Stimulated activated CD8-positive, alpha-beta memory T cell treated with anti-CD3 and anti-CD28 coated beads, Interleukin-4, amount 100 ng/mL, for 4 hours (primary cell): ENCODE measurements at regions not wholly inside any gene's neighbourhood (a gene's known extent, or its start where the extent isn't known, plus 50 kb on each side); places are given as distances from the start of the nearest gene placed in this dataset.
A peak's percentile ranks its signal among the peaks of the same experiment; 100 is the strongest.

Source experiments
- DNase-seq, 2 donors: peaks; one replicate each; pipeline ENCODE4 v3.0.0-alpha.2; 2020; ENCODE audit warnings: low read depth in 2 of 2, low spot score in 1 of 2

DNA sequence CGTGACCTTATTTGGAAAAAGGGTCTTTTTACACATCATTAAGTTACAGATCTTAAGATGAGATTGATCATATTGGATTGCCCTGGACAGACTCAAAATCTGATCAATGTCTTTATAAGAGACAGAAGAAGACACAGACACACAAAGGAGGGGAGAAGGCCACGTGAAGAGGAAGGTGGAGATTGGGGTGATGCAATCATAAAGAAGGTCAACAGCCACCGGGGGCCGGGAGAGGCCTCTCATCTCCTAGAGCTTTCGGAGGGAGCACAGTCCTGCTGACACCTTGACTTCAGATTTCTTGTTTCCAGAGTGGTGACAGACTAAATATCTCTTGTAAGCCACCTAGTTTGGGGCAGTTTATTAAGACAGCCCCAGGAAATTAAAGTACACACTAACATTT, 204.6 kb upstream of the CSF3R start:
- no peak for DNase-seq

GRCh38 chr1:36675931-36676562, 193.3 kb upstream of the CSF3R start:
- DNase-seq, result no peak

DNA sequence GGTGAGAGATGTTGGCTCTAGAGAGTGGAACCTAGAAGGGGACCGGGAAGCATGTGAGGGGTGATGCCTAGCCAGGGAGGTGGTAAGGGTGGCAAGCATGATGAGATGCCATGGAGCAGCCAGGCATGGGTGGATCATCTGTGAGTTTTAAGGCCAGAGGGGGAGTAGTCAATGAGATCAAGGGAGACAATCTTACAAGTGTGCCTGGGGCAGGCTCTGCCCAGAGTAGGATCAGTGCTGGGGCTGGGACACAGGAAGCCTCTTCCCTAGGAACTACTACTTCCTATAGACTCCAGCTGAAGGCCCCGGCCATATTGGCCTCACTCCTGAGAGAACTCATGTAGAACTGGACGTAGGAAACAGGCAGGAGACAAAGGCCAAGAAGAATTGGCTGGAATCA, 192.4 kb upstream of the CSF3R start:
- no peak for DNase-seq

GRCh38 chr1:36673202-36673601, 190.5 kb upstream of the CSF3R start:
- no peak for DNase-seq

DNA sequence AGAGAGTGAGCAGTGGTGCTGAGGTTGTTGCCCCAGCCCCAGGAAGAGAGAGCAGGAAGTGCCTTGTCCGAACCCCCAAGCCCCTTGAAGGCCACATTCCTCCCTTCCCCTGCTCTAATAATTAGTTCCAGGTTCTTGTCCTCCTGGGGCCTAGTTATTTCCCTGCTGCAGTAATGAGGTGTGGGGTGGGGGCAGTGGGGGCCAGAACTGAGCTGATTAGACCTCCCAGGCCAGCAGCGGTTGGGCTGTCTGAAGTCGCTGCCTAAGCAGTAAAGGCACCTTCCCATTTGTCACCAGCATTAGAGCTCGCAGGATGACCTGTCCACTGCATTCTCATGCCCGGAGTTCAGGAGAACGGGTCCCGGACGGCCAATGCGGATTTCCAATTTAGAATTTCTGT, 186.5 kb upstream of the CSF3R start:
- no peak for DNase-seq

DNA sequence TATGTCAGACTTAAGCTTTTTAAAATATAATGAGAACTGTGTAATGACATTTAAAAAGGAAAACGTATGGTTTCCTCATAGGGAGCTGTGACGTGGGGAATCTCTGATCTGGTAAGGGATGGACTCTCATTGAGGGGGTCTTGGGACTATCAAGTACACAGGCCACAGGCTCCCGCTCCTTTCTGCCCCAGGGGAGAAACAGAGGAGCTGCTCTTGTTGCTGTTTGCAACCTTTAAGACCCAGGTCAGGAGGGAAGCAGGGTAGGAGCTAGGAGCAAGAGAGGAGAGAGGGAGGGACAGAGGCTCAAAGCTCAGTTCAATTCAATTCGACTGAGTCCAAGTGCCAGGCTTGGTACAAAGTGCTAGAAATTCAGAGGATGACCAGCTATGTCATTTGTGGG, 185.1 kb upstream of the CSF3R start:
- DNase-seq, result no peak

- DNase-seq, result no peak
Observed at GRCh38 chr1:36667256-36667655, 184.5 kb upstream of the CSF3R start.

DNA sequence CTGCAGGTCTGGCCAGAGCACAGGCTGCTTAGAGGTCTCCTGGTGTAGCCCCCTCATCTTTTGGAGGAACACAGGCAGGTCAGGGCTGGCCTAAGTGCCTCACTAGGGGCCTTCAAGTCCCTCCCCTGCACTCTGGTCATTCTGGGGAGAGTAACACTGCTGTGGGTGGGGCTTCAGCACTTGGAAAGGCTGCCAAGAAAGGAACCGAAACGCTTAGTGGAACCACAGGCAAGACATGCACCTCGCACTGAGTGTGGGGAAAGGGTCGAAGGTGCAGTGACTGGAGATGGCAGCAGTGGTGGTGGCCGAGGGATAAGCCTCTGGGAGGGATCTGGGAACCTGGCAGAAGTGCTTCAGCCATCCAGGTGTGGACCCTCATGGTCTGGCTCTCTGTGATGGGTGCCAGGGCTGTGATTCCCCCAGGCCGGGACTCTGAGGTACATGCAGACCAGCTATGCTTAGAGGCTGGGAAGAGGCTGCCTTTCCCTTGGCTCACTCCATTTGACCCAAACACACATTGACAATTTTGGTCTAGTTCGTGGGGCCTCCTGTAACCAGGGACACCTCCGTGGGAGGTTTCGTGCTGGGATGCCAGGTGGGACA, 182.9 kb upstream of the CSF3R start:
- DNase-seq, result no peak

DNA sequence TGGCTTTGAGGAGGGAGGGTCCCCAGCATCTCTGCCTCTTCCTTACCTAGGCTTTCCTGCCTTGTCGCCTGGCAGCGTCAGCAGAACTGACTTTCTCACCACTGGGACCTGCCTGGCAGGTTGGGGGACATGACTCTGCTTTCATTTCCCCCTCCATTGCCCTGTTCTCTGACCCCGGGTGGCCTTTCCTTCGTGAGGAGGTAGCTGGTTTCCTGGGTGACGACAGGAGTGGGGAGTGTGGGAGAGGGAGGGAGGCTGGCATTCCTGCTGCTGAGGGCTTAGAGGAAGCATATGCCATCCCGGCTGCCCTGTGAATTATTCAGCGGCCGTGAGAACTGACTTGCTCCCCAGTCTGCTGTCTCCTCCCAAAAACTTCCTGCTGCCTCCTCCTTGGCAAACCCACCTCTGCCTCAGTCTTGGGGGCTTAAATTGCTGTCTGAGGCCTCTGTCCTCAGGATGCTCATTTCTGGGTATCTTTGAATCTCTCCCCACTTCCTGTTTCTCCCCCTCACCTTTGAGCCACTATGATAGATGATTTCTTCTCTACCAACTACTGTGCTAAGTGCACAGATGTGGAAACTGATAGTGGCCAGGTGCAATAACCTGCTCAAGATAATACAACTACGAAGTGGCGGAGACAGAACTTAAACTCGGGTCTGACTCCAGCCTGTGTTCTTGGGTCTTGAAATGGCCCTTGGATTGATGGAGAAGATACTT, 182.0 kb upstream of the CSF3R start:
- DNase-seq, result no peak

GRCh38 chr1:36663772-36664430, 181.2 kb upstream of the CSF3R start:
- no peak for DNase-seq

- no peak for DNase-seq
Observed at GRCh38 chr1:36658838-36659237, 176.1 kb upstream of the CSF3R start.

DNA sequence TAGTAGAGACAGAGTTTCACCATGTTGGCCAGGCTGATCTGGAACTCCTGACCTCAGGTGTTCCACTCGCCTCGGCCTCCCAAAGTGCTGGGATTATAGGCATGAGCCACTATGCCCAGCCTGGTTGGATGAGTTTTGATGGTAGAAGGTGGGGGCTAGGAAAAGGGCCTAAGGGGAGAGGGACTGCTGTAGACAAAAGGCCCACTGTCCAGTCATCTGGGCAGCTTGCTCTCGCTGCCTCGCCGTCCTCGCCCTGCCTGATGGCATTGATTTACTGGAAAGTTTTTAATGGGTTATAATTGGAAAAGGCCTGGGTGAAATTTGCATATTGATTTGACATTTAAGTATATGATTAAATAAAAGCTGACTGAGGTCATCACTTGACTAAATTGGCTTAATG, 175.1 kb upstream of the CSF3R start:
- no peak for DNase-seq

GRCh38 chr1:36656838-36657237, 174.1 kb upstream of the CSF3R start:
- DNase-seq, result no peak

DNA sequence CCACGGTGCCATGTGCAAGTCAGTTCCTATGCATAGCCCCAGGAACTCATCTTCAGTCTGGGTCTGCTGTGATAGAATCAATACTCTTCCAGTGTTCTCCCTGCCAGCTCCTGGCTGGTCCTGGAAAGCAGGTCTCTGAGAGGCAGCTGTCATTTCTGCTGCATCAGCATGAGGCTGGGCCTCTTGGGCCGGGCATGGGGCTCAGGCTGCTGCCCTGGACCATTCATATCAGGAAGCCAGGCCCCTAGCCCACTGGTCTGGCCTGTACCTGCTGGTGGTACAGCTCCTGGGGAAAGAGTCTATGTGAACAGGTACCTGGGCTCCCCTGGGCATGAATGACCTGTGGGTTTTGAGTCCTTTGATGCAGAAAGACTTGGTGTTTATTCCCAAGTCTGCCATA, 173.6 kb upstream of the CSF3R start:
- no peak for DNase-seq

- DNase-seq, result no peak
Observed at GRCh38 chr1:36654586-36654985, 171.9 kb upstream of the CSF3R start.

- no peak for DNase-seq
Observed at GRCh38 chr1:36653850-36654249, 171.1 kb upstream of the CSF3R start.

- DNase-seq, result no peak
Observed at GRCh38 chr1:36652586-36652985, 169.9 kb upstream of the CSF3R start.

- DNase-seq, result no peak
Observed at GRCh38 chr1:36652011-36652410, 169.3 kb upstream of the CSF3R start.

DNA sequence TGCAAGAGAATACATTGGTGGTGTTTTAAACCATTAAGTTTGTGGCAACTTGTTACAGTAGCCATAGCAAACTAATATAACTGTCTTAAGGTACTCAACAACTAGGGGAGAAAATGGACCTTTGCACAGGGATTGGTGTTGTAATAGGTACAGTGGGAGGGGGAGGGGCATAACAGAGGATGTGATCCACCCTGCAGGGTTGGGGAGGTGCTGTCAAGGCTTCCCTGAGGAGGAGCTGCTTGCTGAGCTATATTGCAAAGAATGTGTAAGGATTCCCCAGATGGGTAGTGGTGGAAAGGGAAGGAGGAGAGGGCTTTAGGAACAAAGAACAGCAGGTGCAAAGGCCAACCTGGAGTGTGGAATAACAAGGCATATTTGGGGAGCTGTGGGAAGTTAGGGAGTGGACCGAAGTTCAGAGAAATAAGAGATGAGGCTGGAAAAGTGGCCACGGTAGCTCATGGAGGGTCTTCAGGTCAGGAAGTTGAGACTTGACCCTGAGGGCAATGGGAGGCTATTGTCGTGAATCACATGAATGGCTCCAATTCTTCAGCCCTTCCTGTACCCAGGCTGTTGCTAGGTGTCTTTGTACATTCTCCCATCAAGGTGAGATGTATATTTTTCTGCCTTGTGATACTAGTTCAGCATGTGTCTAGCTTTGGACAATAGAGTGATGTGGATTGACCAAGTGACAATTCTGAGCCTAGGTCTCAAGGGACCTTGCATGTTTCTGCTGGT, 168.6 kb upstream of the CSF3R start:
- DNase-seq, result no peak

DNA sequence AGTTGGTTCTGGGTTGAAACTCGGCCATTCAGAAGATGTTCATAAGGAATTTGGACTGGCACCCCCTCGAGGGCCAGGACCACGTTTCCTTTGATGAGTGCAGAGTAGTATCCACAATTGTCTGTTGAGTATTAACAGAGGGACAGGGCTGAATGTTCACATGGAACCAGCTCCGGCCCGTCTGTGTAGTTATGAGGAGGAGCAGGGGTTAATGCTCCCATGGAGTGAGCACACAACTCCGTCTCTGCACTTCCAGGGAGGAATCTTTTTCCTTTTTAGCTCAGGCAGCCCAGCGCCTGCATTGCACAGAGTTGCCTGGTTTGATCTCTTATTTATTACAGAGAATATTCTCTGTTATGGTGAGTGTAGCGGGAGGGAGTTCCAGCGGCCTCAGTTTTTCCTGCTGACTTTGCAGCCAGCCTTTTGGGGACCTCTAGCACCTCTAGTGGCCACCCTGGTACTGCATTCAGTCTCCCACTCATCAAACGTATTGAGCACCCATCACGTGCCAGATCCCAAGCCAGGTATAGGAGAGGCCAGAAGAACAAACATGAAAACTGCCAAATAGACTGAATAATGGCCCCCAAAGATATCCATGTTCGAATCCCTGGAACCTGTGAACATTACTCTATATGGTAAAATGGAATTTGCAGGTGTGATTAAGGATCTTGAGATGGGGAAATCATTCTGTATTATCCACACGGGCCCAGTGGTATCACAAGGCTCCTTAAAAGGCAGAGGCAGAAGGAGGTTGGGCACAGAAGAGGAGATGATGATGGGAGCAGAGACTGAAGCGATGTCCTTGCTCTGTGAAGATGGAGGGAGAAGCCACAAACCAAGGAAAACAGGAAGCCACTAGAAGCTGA, 167.7 kb upstream of the CSF3R start:
- peak; percentile 12 to 25 for DNase-seq

GRCh38 chr1:36645867-36646266, 163.2 kb upstream of the CSF3R start:
- no peak for DNase-seq
